Panc1 (cell line): ENCODE measurements at regions not wholly inside any gene's neighbourhood (a gene's known extent, or its start where the extent isn't known, plus 50 kb on each side); places are given as distances from the start of the nearest gene placed in this dataset.

Source experiments
- ATAC-seq: fragments of 200-7000 bp; cut with Tn5 transposase; 2 replicates; pipeline ENCODE4 v1.9.1; 2020; ENCODE audit warnings: mild to moderate bottlenecking, moderate library complexity
- BruUV-seq: library from RNA; stranded (reverse); fragments of 400-500 nt; replicated peaks from 2 replicates; lab custom pipeline; 2021; lab: Mats Ljungman, UMichigan
- CTCF ChIA-PET: fragments of 300-600 bp; sonication (Branson Sonifier 250); formaldehyde crosslinking; loops from one replicate; lab custom pipeline; 2022; ENCODE audit warnings: antibody characterized with exemption; lab: Charles Lee
- POLR2A ChIA-PET: fragments of 300-600 bp; sonication (Branson Sonifier 250); formaldehyde crosslinking; loops from one replicate; lab custom pipeline; 2022; ENCODE audit warnings: antibody characterized with exemption; lab: Charles Lee
- DNase-seq: peaks from one replicate; pipeline ENCODE4 v3.0.0-alpha.2; 2010; ENCODE audit warnings: low read depth, low spot score
- H3K27ac ChIP-seq: 2 replicates; pipeline ENCODE4 v1.5.1; 2011; ENCODE audit warnings: mild to moderate bottlenecking, low read length, inconsistent platforms
- H3K27me3 ChIP-seq: fragments of 200-500 bp; sonication (Bioruptor generic); 2 replicates; pipeline ENCODE4 v1.6.0; 2014; ENCODE audit warnings: low read length, inconsistent platforms; ENCODE audit not compliant: control insufficient read depth, insufficient read depth
- H3K36me3 ChIP-seq: fragments of 200-500 bp; sonication (Bioruptor generic); 2 replicates; pipeline ENCODE4 v1.5.1; 2014; ENCODE audit warnings: inconsistent platforms, mild to moderate bottlenecking, low read length, moderate library complexity; ENCODE audit not compliant: control insufficient read depth, insufficient read depth
- H3K4me1 ChIP-seq: 2 replicates; pipeline ENCODE4 v1.5.1; 2011; ENCODE audit warnings: inconsistent platforms, mild to moderate bottlenecking, low read length, moderate library complexity; ENCODE audit not compliant: control insufficient read depth, insufficient read depth
- H3K4me3 ChIP-seq, 2 experiments: 2 replicates each; pipeline ENCODE4 v1.5.1; 2011 to 2012; ENCODE audit warnings: low read depth in 2 of 2, low read length in 2 of 2, mild to moderate bottlenecking in 2 of 2, inconsistent platforms in 1 of 2, moderate library complexity in 1 of 2
- H3K9me3 ChIP-seq: fragments of 200-500 bp; sonication (Bioruptor generic); 2 replicates; pipeline ENCODE4 v1.5.1; 2014; ENCODE audit warnings: low read depth, mild to moderate bottlenecking, inconsistent platforms, low read length, moderate library complexity; ENCODE audit not compliant: control insufficient read depth, insufficient read depth
- CTCF ChIP-seq: fragments of 450-650 bp; IDR thresholded peaks from 2 replicates; pipeline ENCODE4 v1.5.1; 2017; ENCODE audit warnings: mild to moderate bottlenecking
- POLR2AphosphoS5 ChIP-seq: IDR thresholded peaks from 2 replicates; pipeline ENCODE4 v1.6.1; 2012; ENCODE audit warnings: mild to moderate bottlenecking, low read depth, low read length, moderate library complexity
- SIN3A ChIP-seq: IDR thresholded peaks from 2 replicates; pipeline ENCODE4 v1.6.1; 2012; ENCODE audit warnings: low read depth, mild to moderate bottlenecking, low read length, moderate library complexity, borderline replicate concordance; ENCODE audit not compliant: insufficient read depth
- TCF7L2 ChIP-seq: IDR thresholded peaks from 2 replicates; pipeline ENCODE4 v1.6.1; 2011; ENCODE audit warnings: mild to moderate bottlenecking, low read depth, low read length, inconsistent platforms
- in situ Hi-C: cut with HindIII; loops from 2 replicates; pipeline ENCODE4 v1.10.0; 2016; ENCODE audit warnings: low sequenced_read_pairs, low pct_unique_long_range_greater_than_20kb
- intact Hi-C: fragments of 100-400 bp; cut with micrococcal nuclease; formaldehyde crosslinking; loops from one replicate; pipeline ENCODE4 v1.10.0; 2022; ENCODE audit not compliant: unreplicated experiment
- TF ChIP-seq, protein P1 (sequence below), 2 experiments: IDR thresholded peaks; 2 replicates each; pipeline ENCODE4 v1.6.1; 2011 to 2012; ENCODE audit warnings: low read depth in 2 of 2, control low read depth in 1 of 2, low read length in 1 of 2, mild to moderate bottlenecking in 1 of 2, moderate library complexity in 1 of 2; ENCODE audit not compliant: insufficient read depth in 1 of 2

DNA sequence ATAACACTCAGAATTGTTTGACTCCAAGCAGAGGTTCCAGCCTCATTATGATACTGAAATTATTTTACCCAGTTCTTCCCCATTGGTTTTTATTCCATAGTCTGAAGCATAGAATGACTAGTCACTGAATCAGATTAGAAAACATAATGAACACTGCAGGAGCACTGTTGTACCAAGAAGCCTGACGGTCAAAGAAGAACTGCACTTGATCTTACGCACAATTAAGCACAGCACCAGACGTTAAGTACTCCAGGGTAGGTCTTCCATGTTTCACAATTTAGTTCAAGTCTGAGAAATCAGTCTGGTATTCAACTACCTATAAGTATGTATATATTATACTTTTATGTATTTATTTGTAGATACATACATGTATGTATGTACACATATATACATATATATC, 973.5 kb upstream of the SPRY2 start:
- CTCF ChIA-PET = no interaction called here
- Histone ChIP-seq H3K4me3 (no peak overlapping the region), H3K27ac (no peak overlapping the region), H3K27me3 (no peaks in the 10 kb centered on the region), H3K9me3 (0 out of 2 replicates have a peak, but pooled peaks cover 2% of the 10 kb centered on the region), H3K4me1 (no peaks in the 10 kb centered on the region), H3K36me3 (no peaks in the 10 kb centered on the region)
- in situ Hi-C loops (no loop called here), intact Hi-C loops (no loop called here)
- no peak for TF ChIP-seq TCF7L2
- no peak for TF ChIP-seq CTCF
- TF ChIP-seq SIN3A = no peak
- TF ChIP-seq, protein P1, sequence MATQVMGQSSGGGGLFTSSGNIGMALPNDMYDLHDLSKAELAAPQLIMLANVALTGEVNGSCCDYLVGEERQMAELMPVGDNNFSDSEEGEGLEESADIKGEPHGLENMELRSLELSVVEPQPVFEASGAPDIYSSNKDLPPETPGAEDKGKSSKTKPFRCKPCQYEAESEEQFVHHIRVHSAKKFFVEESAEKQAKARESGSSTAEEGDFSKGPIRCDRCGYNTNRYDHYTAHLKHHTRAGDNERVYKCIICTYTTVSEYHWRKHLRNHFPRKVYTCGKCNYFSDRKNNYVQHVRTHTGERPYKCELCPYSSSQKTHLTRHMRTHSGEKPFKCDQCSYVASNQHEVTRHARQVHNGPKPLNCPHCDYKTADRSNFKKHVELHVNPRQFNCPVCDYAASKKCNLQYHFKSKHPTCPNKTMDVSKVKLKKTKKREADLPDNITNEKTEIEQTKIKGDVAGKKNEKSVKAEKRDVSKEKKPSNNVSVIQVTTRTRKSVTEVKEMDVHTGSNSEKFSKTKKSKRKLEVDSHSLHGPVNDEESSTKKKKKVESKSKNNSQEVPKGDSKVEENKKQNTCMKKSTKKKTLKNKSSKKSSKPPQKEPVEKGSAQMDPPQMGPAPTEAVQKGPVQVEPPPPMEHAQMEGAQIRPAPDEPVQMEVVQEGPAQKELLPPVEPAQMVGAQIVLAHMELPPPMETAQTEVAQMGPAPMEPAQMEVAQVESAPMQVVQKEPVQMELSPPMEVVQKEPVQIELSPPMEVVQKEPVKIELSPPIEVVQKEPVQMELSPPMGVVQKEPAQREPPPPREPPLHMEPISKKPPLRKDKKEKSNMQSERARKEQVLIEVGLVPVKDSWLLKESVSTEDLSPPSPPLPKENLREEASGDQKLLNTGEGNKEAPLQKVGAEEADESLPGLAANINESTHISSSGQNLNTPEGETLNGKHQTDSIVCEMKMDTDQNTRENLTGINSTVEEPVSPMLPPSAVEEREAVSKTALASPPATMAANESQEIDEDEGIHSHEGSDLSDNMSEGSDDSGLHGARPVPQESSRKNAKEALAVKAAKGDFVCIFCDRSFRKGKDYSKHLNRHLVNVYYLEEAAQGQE (IDR thresholded peaks at IDR 0.05; ENCODE audit: insufficient read depth in 1 of 2, low read depth in 2 of 2, low read length in 1 of 2) = no peak
- TF ChIP-seq POLR2AphosphoS5 = no peak
- DNase-seq = no peak
- no TSS peak for BruUV-seq
- POLR2A ChIA-PET = no interaction called here
- no peak for ATAC-seq

DNA sequence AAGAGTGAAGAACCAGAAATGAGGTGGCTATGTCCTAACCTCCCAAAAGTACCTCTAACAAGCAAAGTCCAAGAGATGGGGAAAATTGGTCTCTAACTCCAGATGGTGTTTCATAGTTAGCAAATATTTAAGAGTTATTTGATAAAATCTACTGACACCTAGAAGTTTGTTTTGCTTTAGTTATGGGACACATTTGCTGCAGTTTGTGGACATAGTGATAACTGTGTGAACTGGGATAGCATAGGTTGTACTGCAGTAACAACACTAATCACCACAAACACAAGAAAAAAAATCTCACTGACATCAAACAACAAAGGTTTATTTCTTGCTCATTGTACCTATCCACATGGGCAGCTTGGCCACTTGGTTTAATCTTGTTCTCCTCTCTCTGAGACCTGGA, 965.0 kb upstream of the SPRY2 start:
- CTCF ChIA-PET = no interaction called here
- TF ChIP-seq, protein P1 (IDR thresholded peaks at IDR 0.05; ENCODE audit: insufficient read depth in 1 of 2, low read depth in 2 of 2, low read length in 1 of 2) = no peak
- no peak for TF ChIP-seq POLR2AphosphoS5
- TF ChIP-seq SIN3A = no peak
- no peak for TF ChIP-seq TCF7L2
- no peak for TF ChIP-seq CTCF
- Histone ChIP-seq H3K36me3 (no peaks in the 10 kb centered on the region), H3K27me3 (no peaks in the 10 kb centered on the region), H3K4me3 (no peak overlapping the region), H3K9me3 (no peaks in the 10 kb centered on the region), H3K4me1 (no peaks in the 10 kb centered on the region), H3K27ac (no peak overlapping the region)
- BruUV-seq = no TSS peak
- in situ Hi-C loops = no loop called here
- DNase-seq = no peak
- POLR2A ChIA-PET = no interaction called here
- ATAC-seq = no peak
- intact Hi-C loops = no loop called here
